HG02623 (cell line): ENCODE measurements at regions not wholly inside any gene's neighbourhood (a gene's known extent, or its start where the extent isn't known, plus 50 kb on each side); places are given as distances from the start of the nearest gene placed in this dataset.
"Not testable (repeated sequence)": the region's sequence is repeated elsewhere in the genome, so short reads cannot be mapped to it uniquely, and the experiment has no call there.

Source experiments
- ATAC-seq: cut with Tn5 transposase; IDR thresholded peaks from one replicate; pipeline ENCODE4 v1.9.1; 2021; ENCODE audit warnings: moderate library complexity; ENCODE audit not compliant: unreplicated experiment

DNA sequence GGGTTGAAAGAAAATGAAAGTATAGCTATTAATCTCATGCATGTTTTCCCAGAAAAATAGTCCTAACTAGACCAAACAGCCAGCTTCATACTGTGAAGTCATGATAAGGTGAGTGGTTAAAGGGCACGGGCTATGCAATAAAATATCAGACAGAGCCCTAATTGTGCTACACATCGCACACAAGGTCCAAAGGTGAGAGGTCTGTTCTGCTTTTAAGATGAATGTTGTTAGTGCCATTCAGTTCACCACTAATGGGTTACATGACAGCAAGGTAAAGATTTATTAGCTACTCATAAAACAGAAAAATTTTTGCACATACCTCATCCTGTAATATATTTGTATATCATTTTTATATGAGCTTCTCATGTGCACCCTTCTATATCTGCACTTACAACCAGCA lies 105.0 kb upstream of the STK17B start:
- ATAC-seq = no peak

DNA sequence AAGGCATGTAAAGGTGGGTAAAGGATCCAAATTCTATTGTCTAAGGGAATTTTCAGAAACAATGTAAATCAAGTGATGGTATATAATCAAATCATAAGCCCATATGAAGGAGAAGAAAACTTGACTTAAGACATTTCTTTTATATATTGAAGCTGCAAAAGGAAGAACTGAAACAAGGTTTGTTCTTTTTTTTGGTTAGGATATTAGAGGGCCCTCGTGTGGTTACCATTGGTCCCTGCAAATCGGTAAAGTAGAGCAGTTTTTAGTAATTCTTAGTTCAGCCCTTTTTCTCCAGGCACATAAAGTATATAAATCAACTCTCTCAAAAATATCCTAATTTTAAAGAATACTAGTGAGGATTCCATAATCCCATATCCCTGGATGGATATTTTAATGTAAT lies 105.6 kb upstream of the STK17B start:
- ATAC-seq = no peak

DNA sequence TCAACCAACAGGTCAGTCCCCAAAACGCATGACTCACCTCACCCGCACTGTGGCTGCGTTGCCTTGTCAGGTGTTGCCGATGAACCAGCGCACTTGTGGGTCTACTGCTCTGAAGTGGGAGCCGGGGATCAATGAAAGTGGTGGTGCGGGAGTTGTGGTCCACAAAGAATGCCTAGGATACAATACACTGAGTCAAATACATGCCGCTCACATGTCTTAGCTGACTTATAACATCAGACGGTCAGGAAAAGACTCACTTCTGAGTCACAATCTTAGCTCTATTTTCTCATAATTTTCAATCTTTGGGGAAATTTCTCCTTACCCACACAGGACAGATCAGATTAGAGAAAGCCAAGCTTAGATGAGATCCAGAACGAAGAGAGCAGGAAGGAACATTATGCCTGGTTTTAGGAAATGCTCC lies 107.1 kb upstream of the STK17B start:
- ATAC-seq = no peak

- no peak for ATAC-seq
These were observed 108.2 kb upstream of the STK17B start for GRCh38 chr2:196279541-196279940.

- no peak for ATAC-seq
These were observed 112.9 kb upstream of the STK17B start for GRCh38 chr2:196284144-196284844.

GRCh38 chr2:196284866-196285557 lies 113.6 kb upstream of the STK17B start:
- ATAC-seq = no peak

GRCh38 chr2:196286821-196287220 lies 115.4 kb upstream of the STK17B start:
- ATAC-seq = no peak

GRCh38 chr2:196287523-196287922 lies 116.1 kb upstream of the STK17B start:
- ATAC-seq = no peak

GRCh38 chr2:196288006-196288538 lies 116.7 kb upstream of the STK17B start:
- no peak for ATAC-seq

GRCh38 chr2:196289000-196289399 lies 117.6 kb upstream of the STK17B start:
- no peak for ATAC-seq

DNA sequence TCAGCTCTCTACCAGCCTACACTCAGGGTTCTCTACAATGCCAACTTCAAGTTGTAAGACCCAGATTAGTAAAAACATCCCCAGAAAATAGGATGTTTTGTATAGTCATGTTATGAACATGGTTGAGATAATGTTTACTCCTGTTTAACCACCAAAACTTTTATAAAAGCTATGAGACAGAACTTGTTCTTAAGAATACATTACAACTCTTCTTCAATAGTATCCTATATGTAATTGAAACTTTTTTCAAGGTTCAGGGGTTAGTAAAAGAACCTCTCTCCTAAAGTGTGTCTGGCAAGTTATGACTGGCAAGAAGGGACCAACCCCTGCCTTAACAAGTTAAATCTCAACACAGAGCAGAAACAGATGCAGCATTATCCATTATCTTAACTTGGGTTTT lies 118.8 kb upstream of the STK17B start:
- ATAC-seq = no peak

- no peak for ATAC-seq
These were observed 119.2 kb upstream of the STK17B start for GRCh38 chr2:196290569-196290968.

DNA sequence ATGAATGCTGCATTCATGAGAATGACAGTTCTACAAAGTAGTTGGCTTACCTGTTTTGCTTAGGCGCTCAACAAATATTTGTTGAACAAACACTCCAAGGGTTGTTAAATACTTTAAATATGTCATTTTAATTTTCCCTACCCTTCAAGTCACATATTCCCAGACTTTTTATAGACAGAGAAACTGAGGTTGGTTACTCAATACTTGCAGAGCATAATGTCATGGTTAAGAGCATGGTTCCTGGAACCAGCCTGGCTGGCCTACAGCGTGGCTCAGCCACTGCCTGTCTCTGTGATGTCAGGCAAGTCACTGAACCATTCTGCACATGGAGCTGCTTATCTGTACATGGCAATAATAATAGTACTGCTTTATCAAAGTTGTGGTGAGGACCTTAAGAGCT lies 120.0 kb upstream of the STK17B start:
- ATAC-seq = no peak

- ATAC-seq = no peak
These were observed 120.8 kb upstream of the STK17B start for GRCh38 chr2:196291873-196292800.

DNA sequence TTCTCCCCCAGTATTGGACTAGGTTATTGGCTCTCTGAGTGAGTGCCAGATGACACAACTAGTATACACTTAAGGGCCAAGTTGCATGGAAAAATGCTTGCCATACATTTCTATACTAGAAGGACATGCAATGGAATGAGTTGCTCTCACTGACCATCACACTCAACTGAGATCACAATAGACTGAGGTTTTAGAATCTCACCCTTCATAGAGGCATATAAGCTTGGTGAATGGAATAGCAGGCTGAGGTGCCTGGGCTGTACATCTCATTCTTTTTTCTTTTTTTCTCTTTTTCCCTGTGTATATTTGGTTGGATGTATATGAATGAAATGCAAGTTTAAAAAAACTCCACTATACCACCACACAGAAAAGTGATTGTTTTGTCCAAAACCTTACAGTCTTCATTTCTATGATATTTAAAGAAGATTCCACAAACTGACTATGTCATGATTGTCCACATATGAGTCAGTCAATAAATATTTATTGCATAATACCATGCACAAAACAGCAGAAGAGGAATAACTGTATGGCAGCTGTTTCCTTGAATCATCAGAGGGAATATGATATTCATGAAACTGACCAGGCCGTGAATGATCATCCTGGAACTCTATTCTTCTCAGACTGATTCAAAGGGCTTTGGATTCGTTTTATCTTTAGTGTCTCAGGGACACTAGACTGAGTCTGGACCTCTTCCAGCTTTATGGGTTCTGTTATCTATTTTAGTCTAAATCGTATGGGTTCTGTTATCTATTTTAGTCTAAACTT lies 122.6 kb upstream of the STK17B start:
- ATAC-seq = no peak

- no peak for ATAC-seq
These were observed 123.1 kb upstream of the STK17B start for GRCh38 chr2:196294516-196294909.

DNA sequence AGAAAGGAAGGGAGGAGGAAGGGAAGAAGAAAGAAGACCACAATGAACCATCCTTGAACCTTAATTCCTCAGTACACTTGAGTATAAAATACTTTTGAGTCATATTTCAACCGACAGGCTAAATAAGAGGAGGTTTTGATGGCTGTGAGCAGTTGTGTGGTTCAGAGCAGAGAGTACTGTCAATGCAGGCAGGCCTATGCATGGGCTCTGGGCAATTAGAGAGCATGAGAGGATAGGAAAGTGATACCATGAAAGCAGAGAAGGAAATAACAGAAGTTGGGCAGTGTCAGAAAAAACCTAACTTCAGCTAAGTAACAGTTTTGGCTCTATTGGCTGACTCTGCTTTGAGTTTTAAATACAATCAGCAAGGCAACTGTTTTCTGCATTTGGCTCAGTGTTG lies 123.6 kb upstream of the STK17B start:
- no peak for ATAC-seq

GRCh38 chr2:196298106-196298723 lies 126.8 kb upstream of the STK17B start:
- not testable (repeated sequence) for ATAC-seq

DNA sequence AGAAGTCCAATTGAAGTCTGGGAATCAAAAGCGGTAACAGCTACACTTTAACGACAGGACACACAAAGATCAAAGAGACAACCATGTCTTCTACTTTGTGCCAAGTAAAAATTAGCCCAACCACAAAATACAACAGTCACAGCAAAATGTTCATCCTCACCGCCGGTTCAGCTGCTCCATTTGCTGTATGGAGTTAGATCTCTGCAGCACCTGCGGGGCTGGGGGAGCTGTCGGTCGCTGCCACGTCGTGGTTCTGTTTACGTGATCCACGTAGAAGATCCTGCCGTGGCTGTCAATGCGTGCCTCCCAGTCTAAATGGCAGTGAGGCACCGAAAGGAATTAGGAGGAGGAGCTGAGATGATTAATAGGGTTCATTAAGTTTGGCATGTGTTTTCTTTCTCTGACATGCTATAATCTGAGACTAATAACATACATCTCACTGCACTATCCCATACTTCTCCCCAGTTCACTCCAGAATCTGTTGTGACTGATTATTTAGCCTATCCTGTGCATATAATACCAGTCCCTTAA lies 136.5 kb upstream of the STK17B start:
- no peak for ATAC-seq

GRCh38 chr2:196309691-196310090 lies 138.3 kb upstream of the STK17B start:
- ATAC-seq = no peak
